GDM1 (cell line): ENCODE measurements at regions not wholly inside any gene's neighbourhood (a gene's known extent, or its start where the extent isn't known, plus 50 kb on each side); places are given as distances from the start of the nearest gene placed in this dataset.

Experiments
- DNase-seq: peaks from one replicate; lab custom pipeline; 2025; lab: John Stamatoyannopoulos, UW

DNA sequence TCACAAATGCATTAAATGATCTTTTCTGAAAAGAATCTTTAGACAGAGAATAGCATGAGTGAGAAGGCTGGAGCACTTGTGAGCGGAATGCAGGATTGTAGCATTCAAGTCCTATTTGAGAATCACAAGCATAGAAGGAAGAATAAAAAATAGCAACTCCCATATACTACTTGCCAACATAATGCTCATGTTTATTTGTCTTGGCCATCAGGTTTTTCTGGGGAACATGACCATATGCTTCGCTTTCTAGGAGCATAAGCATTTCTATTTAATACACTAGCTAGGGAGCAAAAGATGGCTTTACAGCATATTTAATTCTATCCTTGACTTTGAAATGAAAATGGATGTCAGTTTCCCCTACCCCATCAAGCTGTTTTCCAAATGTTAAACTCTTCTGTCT lies 170.3 kb upstream of the MITF start:
- no peak for DNase-seq

DNA sequence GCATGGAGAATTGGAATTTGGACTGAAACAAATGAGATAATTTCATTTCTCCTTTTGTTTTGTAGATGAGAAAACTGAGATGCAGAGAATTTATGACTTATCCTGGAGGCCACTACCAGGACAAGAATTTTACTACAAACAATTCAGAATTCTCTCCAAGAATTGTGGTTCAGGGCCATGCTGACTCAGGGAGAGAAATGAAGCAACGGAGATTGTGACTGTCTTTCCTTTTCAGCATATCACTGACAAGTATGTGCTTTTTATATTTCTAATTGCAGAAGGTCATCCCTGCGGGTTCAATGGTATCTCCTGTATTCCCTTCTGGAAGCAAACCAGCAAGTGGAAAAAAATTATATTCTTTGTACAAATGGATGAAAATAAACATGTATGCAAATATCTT lies 170.8 kb upstream of the MITF start:
- no peak for DNase-seq

DNA sequence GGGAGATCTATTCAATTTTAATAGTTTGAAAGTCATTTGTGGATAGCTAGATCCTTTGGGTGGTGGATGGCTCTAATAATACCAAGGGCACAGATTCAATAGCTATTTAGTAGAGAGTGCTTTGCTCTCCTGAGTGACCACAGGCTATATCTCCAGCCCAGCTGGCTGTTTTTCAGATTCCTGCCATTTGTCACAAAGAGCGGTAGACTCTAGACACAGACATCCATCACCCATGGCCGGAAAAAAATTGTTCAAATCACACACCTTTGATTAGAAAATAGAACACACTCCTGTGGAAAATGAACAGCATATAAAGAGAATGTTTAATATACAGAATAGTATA lies 171.6 kb upstream of the MITF start:
- no peak for DNase-seq

DNA sequence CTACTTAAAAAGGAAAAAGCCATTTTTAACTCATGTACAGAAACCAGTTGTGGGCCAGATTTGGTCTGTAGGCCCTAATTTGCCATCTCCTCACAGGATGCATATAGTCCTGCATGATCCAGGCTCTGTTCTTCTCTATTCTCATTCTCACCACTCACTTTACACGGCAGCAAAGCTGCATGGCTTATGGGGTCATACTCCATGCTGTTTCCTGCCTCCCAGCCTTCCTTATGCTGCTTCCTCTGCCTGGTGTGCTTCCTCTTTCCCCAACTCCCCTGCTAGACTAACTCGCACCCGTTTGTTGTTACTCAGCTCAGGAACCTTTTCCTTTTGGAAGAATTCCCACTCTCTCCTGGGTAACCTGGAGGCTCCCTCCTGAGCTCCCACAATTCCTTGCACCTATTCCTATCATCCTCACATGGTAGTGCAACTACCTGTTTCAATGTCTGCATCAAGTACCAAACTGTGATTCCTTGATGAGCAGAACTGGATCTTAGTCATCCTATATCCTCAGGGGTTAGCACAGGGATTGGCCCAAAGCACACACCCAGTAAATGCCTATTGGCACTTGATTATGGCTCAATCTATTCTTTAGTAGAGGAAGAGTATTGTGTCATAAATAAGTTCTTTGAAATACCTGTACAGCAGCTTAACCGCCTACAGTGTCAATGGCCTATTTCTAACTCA lies 172.1 kb upstream of the MITF start:
- no peak for DNase-seq

DNA sequence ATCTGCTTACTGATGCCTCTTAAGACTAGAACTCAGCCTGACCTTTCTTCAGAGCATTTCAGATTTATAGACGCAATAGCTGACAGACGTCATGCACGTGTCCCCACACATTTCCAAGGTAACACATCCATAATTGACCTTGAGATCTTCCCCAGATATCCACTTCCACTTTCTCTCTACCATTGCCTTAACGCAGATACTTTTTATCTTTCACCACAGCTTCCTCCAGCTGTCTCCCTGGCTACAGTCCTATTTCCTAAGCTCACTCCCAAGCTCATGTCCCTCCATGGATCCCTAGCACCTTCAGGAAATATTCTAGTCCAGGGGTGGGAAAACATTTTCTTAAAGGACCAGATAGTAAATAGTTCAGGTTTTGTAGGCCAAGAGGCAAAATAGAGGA lies 173.0 kb upstream of the MITF start:
- DNase-seq = no peak

DNA sequence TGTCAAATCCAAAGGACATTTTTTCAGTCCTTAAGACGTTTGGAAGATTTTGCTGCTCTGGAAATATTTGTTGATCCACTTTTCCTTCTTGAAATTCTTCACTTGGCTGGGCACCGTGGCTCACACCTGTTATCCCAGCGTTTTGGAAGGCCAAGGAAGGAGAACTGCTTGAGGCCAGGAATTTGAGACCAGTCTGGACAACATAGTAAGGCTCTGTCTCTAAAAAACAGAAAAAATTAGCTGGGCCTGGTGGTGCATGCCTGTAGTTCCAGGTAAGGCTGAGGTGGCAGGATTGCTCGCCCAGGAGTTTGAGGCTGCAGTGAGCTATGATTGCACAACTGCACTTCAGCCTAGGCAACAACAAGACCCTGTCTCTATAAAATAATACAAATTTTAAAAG lies 173.9 kb upstream of the MITF start:
- DNase-seq = no peak

DNA sequence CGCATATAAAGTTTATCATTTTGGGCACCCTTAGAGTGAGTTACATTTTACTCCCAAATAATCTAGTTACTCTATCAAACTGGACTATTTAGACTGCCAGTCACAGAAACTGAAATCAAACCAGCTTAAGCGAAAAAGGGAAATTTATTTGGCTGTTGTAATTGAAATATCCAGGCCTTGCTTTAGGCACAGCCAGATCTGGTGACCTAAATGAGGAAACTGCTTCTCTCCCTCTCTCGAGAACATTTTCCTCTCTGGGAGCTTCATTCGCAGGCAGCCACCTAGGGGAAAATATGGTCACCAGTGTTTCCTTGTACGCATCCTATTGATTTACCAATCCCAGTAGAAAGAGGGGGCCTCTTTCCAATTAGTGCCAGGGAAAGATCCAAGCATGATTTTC lies 175.3 kb upstream of the MITF start:
- DNase-seq = no peak

DNA sequence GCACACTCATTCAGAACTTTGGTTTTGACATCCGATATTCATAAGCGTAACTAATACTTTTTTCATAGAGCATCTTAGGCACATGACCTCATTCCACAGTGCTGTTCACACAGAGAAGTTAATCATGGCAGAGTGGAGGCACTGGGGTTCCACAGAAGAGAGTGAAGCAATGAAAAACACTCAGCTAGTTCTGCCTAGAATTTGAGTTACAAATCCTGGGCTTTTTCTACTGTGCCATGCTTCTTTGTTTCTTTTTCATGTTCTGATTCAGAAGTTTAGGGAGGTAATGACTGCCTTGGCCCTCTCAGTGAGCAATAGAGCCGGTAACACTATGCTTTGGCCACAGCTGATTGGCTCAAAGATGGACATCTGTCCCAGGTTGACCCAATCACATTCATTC lies 176.1 kb upstream of the MITF start:
- no peak for DNase-seq

DNA sequence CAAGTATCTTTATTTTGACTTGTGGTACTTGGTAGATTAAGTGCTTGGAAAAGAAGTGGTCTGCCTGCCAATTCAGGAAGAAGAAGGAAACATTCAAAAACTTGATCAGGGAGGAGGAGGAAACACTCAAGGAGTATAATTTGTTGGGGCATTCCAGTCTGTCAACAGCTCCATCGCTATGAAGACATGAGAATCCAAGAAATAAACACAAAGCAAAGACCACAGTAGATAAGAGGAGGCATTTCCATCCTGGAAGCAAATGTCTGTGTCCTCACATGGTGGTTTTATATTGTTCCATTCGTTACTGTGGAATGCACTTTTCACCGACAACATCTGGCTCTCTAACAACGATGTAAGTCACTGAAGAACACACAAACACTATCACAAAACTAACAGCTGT lies 176.1 kb upstream of the FRMD4B start:
- no peak for DNase-seq

DNA sequence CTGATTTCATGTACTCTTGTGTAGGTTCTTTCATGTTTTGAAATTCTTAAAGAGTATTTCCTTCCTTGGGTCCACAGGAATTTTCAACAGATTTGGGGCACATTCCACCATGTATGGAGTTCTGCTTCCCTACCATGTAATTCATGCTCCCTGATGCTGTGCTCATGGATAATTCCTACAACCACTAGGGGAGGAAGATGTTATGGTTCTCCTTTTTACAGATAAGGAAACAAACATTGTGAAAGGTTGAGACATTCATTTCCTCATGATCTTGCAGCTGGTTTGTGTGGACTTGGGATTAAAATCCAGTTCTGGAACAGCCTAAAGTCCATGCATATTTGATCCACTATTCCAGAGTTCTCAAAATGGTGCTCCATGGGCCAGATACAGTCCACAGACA lies 174.9 kb upstream of the FRMD4B start:
- no peak for DNase-seq

DNA sequence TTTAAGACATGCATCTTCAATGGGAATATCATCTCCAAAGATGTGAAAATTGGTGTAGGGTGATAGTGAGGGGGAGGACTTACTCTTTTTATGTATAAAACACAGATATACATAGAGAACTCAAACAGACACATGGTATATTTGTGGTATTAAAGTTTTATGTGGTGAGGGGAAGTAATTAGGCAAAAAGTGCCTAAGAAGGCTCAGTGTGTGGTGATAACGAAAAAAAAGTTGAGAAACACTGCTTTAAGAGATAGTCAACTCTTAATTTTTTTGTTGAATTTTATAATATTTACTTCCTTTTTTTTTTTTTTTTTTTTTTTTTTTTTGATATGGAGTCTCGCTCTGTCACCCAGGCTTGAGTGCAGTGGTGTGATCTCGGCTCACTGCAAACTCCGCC lies 174.2 kb upstream of the FRMD4B start:
- no peak for DNase-seq

DNA sequence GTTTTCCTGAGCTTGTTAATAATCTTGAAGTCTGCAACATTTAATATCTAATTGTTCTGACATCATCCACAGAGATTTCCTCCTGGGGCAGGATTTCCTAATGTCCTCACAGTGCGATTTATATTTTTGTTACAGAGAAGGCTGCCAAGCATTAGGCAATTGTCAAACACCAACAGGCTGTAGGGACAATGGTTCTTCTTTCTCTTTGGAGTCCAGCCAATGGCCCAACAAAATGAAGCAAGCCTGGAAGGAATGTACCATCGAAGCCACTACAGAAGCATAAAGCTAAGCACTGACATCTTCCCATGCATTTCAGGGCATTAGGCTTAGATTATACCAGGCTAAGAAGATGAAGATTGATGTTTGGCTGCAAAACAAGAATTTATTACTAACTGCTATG lies 173.0 kb upstream of the FRMD4B start:
- no peak for DNase-seq

DNA sequence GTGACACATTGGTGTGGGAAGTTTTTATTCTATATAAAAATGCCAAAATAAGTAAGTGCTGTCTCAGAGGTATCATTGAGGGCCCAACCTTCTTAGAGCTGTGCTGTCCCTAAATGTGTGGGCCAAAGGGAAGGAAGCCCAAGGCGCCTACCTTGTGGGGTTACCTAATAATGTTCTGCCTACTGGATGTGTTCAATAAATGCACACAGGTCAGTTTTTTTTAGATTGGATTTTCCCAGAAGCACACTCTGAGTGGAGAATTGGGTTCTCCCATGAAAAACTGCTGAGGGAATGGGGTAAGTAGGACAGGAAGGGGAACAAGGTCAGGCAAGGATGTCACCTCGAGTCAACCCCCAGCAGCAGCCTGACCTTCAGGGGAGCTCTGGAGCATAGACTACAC lies 168.7 kb upstream of the FRMD4B start:
- DNase-seq = no peak

DNA sequence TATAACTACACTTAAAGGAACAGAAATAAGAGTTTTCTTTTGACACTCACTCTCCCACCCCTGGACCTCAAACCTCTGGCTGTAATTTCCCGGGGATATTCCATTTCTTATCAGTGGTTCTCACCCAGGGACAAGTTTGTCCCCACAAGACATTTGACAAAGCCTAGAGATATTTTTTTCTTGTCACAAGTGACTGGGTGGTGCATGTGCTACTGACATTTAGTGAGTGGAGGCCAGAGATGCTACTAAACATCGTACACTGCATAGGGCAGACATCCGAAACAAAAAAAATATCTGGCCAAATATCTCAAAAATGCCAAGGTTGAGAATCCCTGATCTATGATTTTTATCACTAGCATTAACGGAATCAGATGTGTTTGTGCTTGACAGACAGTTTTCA lies 168.0 kb upstream of the FRMD4B start:
- DNase-seq = no peak

DNA sequence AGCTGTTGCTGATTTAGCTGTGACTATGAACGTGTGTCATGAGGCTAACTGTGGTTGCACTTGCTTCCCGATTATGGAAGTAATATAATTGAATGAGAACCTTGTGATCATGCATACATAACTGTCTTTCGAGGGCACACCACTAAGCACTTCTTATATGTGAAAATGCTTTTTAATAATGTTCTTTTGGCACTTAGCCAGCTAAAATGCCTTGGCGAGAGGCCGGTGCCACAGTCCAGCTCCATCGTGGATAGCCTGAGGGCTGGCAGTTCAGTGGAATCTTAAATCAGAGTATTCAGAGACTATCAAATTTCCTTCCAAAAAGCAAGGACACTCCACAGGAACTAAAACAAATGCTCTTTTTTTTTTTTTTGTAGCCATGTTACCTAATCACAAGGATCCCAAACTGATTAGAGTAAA lies 161.6 kb upstream of the FRMD4B start:
- no peak for DNase-seq

DNA sequence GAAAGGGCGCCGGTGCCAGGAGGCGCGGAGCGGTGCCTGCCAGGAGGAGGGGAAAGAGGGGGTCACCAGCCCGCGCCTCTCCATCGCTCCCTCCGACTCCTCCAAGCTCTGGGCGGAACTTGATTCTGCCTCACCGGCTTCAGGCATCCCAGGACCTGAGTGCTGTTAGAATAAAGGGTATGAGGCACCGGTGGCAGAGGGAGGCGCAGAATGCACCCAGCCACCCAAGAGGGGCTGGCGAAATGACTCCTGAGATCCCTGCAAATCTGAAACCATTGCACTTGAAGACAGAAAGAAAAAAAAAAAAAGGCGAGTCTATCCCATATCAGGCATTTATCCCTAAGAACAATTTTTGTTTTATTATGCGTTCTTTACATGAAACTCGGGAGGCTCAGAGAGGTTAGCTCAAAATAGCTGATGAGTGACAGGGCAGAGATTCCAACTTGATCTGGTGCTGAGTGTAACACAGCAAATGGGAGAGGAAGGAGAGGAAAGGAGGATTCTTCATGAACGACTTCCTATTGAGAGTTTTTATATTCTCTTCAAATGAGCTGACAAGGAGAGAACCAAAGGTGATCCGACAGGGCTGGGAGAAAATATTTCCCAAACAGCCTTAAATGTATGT lies 157.0 kb upstream of the FRMD4B start:
- no peak for DNase-seq

DNA sequence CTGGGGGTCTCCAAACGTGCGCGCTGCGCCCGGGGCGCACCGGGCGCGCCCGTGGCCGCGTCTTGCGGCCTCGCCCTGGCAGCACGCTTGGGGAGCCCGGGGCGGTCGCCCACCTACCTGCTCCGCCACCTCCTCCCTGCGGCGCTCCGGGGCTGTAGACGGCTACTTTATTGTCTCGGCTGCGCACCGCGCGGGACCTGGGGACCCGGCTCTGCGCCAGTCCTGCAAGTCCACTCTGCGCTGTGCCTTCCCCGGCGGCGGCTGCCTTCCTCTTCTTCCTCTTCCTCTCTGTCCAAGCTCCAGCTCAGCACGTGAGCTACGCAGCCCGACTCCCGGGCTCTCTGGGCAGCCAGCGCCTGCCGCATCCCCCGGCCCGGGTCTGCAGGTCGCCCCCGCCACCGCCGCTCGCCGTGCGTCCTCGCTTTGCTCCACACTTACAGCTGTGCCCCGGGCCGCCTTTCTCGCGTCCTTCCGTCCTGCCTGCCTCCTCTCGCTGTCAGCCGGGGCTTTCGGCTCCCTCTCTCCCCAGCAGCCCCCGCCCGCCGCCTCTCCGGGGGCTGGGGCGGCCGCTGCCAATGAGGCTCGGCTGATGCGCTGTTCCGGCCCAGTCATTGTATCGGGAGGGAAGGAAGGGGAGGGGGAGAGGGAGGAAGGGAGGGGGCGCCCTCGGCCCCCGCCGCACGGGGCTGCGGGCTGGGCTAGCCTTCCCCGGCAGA lies 156.4 kb upstream of the FRMD4B start:
- peak; percentile 27 for DNase-seq

DNA sequence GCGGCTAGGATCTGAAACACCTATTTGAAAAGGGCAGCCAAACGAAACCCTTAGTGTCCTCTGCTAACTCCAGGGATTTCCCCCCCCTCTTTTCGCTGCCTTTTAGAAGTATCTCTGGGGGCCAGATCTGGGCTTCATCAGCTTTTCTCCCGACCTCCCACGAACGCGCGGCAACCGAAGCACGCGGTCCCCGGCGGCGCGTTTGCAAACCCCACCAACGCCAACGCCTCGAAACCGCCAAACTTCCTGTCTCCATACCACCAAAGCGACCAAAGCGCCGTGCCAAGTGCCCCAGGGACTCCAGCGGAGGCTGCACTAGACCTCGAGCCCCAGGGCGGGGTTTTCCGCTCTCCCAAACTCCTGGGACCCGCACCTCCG lies 155.8 kb upstream of the FRMD4B start:
- no peak for DNase-seq

DNA sequence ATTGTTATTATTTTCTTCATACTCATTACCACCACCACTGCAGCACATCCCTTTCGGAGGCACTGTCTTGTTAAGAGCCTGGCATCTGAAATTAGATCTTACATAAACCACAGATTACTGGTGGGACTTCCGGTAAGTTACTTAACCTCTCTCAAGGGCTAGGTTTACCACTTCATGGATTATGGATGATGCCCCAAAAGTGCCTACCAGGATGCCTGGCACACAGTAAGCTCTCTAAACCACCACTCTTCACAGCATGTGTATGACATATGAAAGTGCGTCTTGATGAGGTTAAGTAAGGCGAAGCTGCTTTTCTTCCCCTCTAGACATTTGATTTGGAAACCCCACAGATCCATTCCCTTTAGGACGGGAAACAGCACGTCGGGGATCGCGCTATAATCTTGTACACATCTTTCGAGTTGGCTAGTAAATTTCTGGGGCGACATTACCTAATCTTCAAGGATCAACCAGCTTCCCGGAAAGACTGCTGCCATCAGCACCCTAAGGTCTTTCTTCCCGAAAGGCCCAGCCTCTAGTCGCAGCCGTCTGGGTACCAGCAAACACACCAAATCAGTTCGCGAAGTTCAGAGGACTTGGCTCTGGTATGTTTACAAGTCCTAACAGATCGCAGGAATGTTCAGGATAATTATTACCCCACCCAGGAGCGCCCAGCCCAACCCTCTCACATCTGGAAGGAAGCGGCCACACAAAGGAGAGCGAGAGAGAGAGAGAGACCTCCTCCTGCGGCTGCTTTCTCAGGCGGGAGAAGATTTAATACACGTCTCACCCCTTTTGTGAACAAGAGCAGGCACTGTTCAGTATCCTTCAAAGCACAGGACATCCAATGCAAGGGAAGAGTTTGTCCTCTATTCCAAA lies 155.1 kb upstream of the FRMD4B start:
- no peak for DNase-seq

DNA sequence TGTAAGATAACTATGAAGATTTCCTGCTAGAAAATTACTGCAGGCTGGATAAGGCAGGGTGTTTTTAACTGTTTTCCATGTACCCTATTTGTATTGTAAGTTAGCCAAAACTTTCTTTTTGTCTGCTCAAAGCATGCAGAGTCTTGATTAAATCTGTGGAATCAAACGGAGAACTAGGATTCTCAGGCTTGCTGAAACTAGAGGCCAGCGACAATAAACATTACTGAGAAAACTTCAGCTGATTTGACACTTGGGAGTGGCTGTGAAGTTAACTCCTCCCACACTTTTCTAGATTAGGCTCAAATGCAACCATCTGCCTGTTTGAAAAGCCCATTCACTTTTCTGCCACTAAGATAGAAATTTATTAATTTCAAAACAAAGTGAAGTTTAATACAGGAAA lies 153.2 kb upstream of the FRMD4B start:
- DNase-seq = no peak

DNA sequence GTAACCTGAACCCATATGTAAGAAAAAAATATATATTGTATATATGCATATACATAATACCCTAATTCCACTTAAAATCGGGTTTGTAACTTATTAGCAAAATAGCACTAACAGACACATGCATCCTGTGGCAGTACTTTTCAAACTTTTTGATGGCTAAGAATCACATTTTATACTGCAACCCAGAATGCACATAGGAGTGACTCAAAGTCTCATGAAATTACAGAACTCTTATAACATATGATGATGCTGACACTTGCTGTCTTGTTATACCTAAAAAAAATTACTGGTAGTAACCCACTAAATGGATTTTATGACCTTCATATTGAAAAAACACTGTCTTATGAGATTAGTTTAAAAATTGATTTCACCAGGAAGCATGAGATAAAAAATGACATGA lies 152.4 kb upstream of the FRMD4B start:
- no peak for DNase-seq

DNA sequence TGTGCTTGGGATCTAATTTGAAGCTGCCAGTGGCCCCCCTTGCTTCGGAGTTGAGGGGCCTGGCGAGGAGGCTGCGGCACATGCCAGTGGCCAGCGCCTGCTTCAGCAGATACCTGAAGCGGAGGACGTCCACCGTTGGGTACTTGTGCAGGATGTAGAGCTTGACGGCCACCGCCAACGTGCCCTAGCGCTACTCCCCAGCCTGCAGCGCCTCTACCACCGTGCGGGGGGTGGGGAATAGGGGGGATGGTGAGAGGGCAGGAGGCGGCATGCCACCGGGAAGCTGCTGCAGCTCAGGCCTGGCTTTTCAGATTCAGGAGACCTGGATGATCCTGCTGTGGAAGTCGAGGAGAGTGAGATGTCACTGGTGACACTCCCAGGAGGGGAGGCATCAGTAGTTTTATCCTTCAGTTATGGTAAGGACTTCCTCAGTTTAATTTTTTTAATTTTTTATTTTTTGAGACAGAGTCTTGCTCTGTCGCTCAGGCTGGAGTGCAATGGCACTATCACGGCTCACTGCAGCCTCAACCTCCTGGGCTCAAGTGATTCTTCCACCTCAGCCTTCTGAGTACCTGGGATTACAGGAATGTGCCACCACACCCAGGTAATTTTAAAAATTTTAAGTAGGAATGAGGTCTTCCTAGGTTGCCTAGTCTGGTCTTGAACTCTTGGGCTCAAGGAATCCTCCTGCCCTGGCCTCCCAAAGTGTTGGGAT lies 150.6 kb upstream of the FRMD4B start:
- DNase-seq = no peak
